ENCODE measurements at regions not wholly inside any gene's neighbourhood (a gene's known extent, or its start where the extent isn't known, plus 50 kb on each side); places are given as distances from the start of the nearest gene placed in this dataset.
"Not testable (repeated sequence)": the region's sequence is repeated elsewhere in the genome, so short reads cannot be mapped to it uniquely, and the experiment has no call there.

DNA sequence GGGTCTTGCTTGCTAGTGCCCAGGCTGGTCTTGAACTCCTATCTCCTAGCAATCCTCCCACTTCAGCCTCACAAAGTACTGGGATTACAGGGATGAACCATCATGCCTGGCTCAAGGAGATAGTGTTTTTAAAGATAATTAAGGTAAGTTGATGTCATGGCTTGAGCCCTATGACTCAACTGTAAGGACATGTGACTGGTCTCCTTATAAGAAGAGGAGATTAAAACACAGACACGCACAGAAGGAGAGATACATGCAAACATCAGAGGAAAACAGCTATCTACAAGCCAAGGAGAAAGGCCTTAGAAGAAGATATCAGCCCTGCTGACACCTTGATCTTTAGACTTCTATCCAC is 220.4 kb upstream of the GADL1 start:
- no peak for DNase-seq (ENCODE audit: low spot score)
- no peak for TF ChIP-seq CTCF (IDR thresholded peaks at IDR 0.05; ENCODE audit: borderline replicate concordance, control extremely low read depth, extremely low read depth, insufficient read depth, missing control alignments)
- in situ Hi-C loops (cut with MboI; ENCODE audit: low sequenced_read_pairs, unreplicated experiment): no loop called here

- in situ Hi-C loops (cut with MboI; ENCODE audit: low sequenced_read_pairs, unreplicated experiment); DNase-seq (ENCODE audit: low spot score): not testable (repeated sequence)
Observed at GRCh38 chr3:31115531-31115930, 221.1 kb upstream of the GADL1 start.

- no peak for TF ChIP-seq CTCF (IDR thresholded peaks at IDR 0.05; ENCODE audit: borderline replicate concordance, control extremely low read depth, extremely low read depth, insufficient read depth, missing control alignments)
- no peak for DNase-seq (ENCODE audit: low spot score)
- in situ Hi-C loops (cut with MboI; ENCODE audit: low sequenced_read_pairs, unreplicated experiment): no loop called here
Observed at GRCh38 chr3:31116651-31117050, 222.2 kb upstream of the GADL1 start.

- in situ Hi-C loops (cut with MboI; ENCODE audit: low sequenced_read_pairs, unreplicated experiment): no loop called here
- no peak for TF ChIP-seq CTCF (IDR thresholded peaks at IDR 0.05; ENCODE audit: borderline replicate concordance, control extremely low read depth, extremely low read depth, insufficient read depth, missing control alignments)
- DNase-seq (ENCODE audit: low spot score): no peak
Observed at GRCh38 chr3:31117854-31118253, 223.4 kb upstream of the GADL1 start.

GRCh38 chr3:31124373-31124772 is 229.9 kb upstream of the GADL1 start:
- TF ChIP-seq CTCF (IDR thresholded peaks at IDR 0.05; ENCODE audit: borderline replicate concordance, control extremely low read depth, extremely low read depth, insufficient read depth, missing control alignments): no peak
- DNase-seq (ENCODE audit: low spot score): no peak
- in situ Hi-C loops (cut with MboI; ENCODE audit: low sequenced_read_pairs, unreplicated experiment): no loop called here

- in situ Hi-C loops (cut with MboI; ENCODE audit: low sequenced_read_pairs, unreplicated experiment): loop anchor here (25.0 kb wide), 1 partner anchor 338 kb away; no protein-coding TSS in a partner anchor
- TF ChIP-seq CTCF (IDR thresholded peaks at IDR 0.05; ENCODE audit: borderline replicate concordance, control extremely low read depth, extremely low read depth, insufficient read depth, missing control alignments): no peak
- DNase-seq (ENCODE audit: low spot score): no peak
Observed at GRCh38 chr3:31125413-31126020, 231.1 kb upstream of the GADL1 start.

DNA sequence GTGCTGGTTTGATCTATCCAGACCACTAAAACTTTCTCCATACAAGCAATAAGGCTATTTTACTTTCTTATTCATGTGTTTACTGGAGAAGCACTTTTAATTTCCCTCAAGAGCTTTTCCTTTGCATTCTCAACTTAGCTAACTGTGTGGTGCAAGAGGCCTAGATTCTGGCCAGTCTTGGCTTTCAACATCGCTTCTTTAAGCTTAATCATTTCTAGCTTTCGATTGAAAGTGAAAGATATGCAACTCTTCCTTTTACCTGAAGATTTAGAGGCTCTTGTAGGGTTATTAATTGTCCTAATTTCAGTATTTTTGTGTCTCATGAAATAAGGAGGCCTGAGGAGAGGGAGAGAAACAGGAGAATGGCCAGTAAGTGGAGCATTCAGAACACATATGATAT is 234.8 kb upstream of the GADL1 start:
- in situ Hi-C loops (cut with MboI; ENCODE audit: low sequenced_read_pairs, unreplicated experiment): loop anchor here (25.0 kb wide), 1 partner anchor 342 kb away; no protein-coding TSS in a partner anchor
- no peak for TF ChIP-seq CTCF (IDR thresholded peaks at IDR 0.05; ENCODE audit: borderline replicate concordance, control extremely low read depth, extremely low read depth, insufficient read depth, missing control alignments)
- no peak for DNase-seq (ENCODE audit: low spot score)

Data from GM13976 (cell line).